ENCODE measurements at regions not wholly inside any gene's neighbourhood (a gene's known extent, or its start where the extent isn't known, plus 50 kb on each side); places are given as distances from the start of the nearest gene placed in this dataset.
"Not testable (repeated sequence)": the region's sequence is repeated elsewhere in the genome, so short reads cannot be mapped to it uniquely, and the experiment has no call there.

GRCh38 chr1:242735323-242735722, 210.8 kb upstream of the PLD5 start:
- DNase-seq (ENCODE audit: low read depth) = no peak

- DNase-seq (ENCODE audit: low read depth) = no peak
Measured at GRCh38 chr1:242731446-242731845, 206.9 kb upstream of the PLD5 start.

GRCh38 chr1:242728696-242729095, 204.2 kb upstream of the PLD5 start:
- no peak for DNase-seq (ENCODE audit: low read depth)

GRCh38 chr1:242723044-242723716, 198.7 kb upstream of the PLD5 start:
- DNase-seq (ENCODE audit: low read depth) = no peak

GRCh38 chr1:242718967-242719366, 194.5 kb upstream of the PLD5 start:
- no peak for DNase-seq (ENCODE audit: low read depth)

- DNase-seq (ENCODE audit: low read depth) = no peak
Measured at GRCh38 chr1:242712248-242712647, 187.8 kb upstream of the PLD5 start.

- no peak for DNase-seq (ENCODE audit: low read depth)
Measured at GRCh38 chr1:242710847-242711246, 186.3 kb upstream of the PLD5 start.

GRCh38 chr1:242710286-242710685, 185.8 kb upstream of the PLD5 start:
- no peak for DNase-seq (ENCODE audit: low read depth)

GRCh38 chr1:242703467-242703866, 179.0 kb upstream of the PLD5 start:
- DNase-seq (ENCODE audit: low read depth) = no peak

- DNase-seq (ENCODE audit: low read depth) = no peak
Measured at GRCh38 chr1:242692988-242693387, 168.5 kb upstream of the PLD5 start.

GRCh38 chr1:242691610-242691945, 167.1 kb upstream of the PLD5 start:
- DNase-seq (ENCODE audit: low read depth) = no peak

GRCh38 chr1:242690849-242691609, 166.5 kb upstream of the PLD5 start:
- no peak for DNase-seq (ENCODE audit: low read depth)

GRCh38 chr1:242689378-242689777, 164.9 kb upstream of the PLD5 start:
- DNase-seq (ENCODE audit: low read depth) = no peak

- DNase-seq (ENCODE audit: low read depth) = no peak
Measured at GRCh38 chr1:242674951-242675645, 150.6 kb upstream of the PLD5 start.

GRCh38 chr1:242673652-242674051, 149.2 kb upstream of the PLD5 start:
- no peak for DNase-seq (ENCODE audit: low read depth)

GRCh38 chr1:242673165-242673564, 148.7 kb upstream of the PLD5 start:
- not testable (repeated sequence) for DNase-seq (ENCODE audit: low read depth)

GRCh38 chr1:242670019-242670418, 145.5 kb upstream of the PLD5 start:
- DNase-seq (ENCODE audit: low read depth) = no peak

GRCh38 chr1:242662886-242663285, 138.4 kb upstream of the PLD5 start:
- DNase-seq (ENCODE audit: low read depth) = no peak

GRCh38 chr1:242653772-242654171, 129.3 kb upstream of the PLD5 start:
- not testable (repeated sequence) for DNase-seq (ENCODE audit: low read depth)

- DNase-seq (ENCODE audit: low read depth) = no peak
Measured at GRCh38 chr1:242651817-242652216, 127.3 kb upstream of the PLD5 start.

GRCh38 chr1:242641461-242641860, 117.0 kb upstream of the PLD5 start:
- DNase-seq (ENCODE audit: low read depth) = no peak

- DNase-seq (ENCODE audit: low read depth) = no peak
Measured at GRCh38 chr1:242639104-242639503, 114.6 kb upstream of the PLD5 start.

GRCh38 chr1:242634732-242635131, 110.2 kb upstream of the PLD5 start:
- DNase-seq (ENCODE audit: low read depth) = no peak

Measured in fibroblast of the conjunctiva (primary cell).